Neural progenitor cell (in vitro differentiated cells): ENCODE measurements at regions not wholly inside any gene's neighbourhood (a gene's known extent, or its start where the extent isn't known, plus 50 kb on each side); places are given as distances from the start of the nearest gene placed in this dataset.

Experiments used
- DNase-seq: peaks from one replicate; pipeline ENCODE4 v3.0.0-alpha.2; 2016; ENCODE audit warnings: low spot score
- H2AFZ ChIP-seq: fragments of 200-600 bp; sonication (generic); replicated peaks from 2 replicates; pipeline ENCODE4 v1.6.1; 2016; ENCODE audit warnings: antibody characterized with exemption
- H3F3A ChIP-seq: fragments of 200-600 bp; sonication (generic); 2 replicates; pipeline ENCODE4 v1.6.1; 2016; ENCODE audit warnings: antibody characterized with exemption, low read depth
- H3K27ac ChIP-seq: fragments of 200-600 bp; sonication (generic); 2 replicates; pipeline ENCODE4 v1.5.1; 2016; ENCODE audit warnings: mild to moderate bottlenecking
- H3K27me3 ChIP-seq: fragments of 200-600 bp; sonication (generic); 2 replicates; pipeline ENCODE4 v1.6.1; 2016; ENCODE audit warnings: mild to moderate bottlenecking, moderate library complexity
- H3K36me3 ChIP-seq: fragments of 200-600 bp; sonication (generic); 2 replicates; pipeline ENCODE4 v1.5.1; 2016
- H3K4me1 ChIP-seq: fragments of 200-600 bp; sonication (generic); 2 replicates; pipeline ENCODE4 v1.6.1; 2016; ENCODE audit warnings: mixed run types
- H3K4me2 ChIP-seq: fragments of 200-600 bp; sonication (generic); 2 replicates; pipeline ENCODE4 v1.6.1; 2016
- H3K4me3 ChIP-seq: fragments of 200-600 bp; sonication (generic); 2 replicates; pipeline ENCODE4 v1.5.1; 2016
- H3K79me2 ChIP-seq: fragments of 200-600 bp; sonication (generic); 2 replicates; pipeline ENCODE4 v1.6.1; 2016; ENCODE audit warnings: low read depth
- H3K9ac ChIP-seq: fragments of 200-600 bp; sonication (generic); 2 replicates; pipeline ENCODE4 v1.6.1; 2016
- H3K9me3 ChIP-seq: fragments of 200-600 bp; sonication (generic); 2 replicates; pipeline ENCODE4 v1.5.1; 2016; ENCODE audit warnings: low read depth
- H4K20me1 ChIP-seq: fragments of 200-600 bp; sonication (generic); 2 replicates; pipeline ENCODE4 v1.6.1; 2016; ENCODE audit warnings: low read depth
- H3K27ac Mint-ChIP-seq: 3 replicates; pipeline ENCODE4 v1.8.0; 2021; ENCODE audit warnings: mixed read lengths
- H3K27me3 Mint-ChIP-seq: 2 replicates; pipeline ENCODE4 v1.8.0; 2022; ENCODE audit warnings: low read depth, mild to moderate bottlenecking, inconsistent platforms, moderate library complexity, mixed read lengths; ENCODE audit not compliant: insufficient read depth
- H3K36me3 Mint-ChIP-seq: 3 replicates; pipeline ENCODE4 v1.8.0; 2021; ENCODE audit warnings: mixed read lengths
- H3K4me1 Mint-ChIP-seq: 3 replicates; pipeline ENCODE4 v1.8.0; 2021; ENCODE audit warnings: mixed read lengths
- H3K4me3 Mint-ChIP-seq: 3 replicates; pipeline ENCODE4 v1.8.0; 2021; ENCODE audit warnings: mild to moderate bottlenecking, moderate library complexity, mixed read lengths
- H3K9me3 Mint-ChIP-seq: 3 replicates; pipeline ENCODE4 v1.8.0; 2020; ENCODE audit warnings: mixed read lengths
- EZH2 ChIP-seq: fragments of 200-600 bp; sonication (generic); IDR thresholded peaks from 2 replicates; pipeline ENCODE4 v1.6.1; 2017; ENCODE audit warnings: antibody characterized with exemption, mild to moderate bottlenecking, moderate library complexity
- EZH2phosphoT487 ChIP-seq: fragments of 200-600 bp; sonication (generic); IDR thresholded peaks from 2 replicates; pipeline ENCODE4 v1.6.1; 2017; ENCODE audit warnings: antibody characterized with exemption
- TF ChIP-seq, protein P1 (sequence below): fragments of 200-600 bp; sonication (generic); IDR thresholded peaks from 2 replicates; pipeline ENCODE4 v1.5.1; 2017; ENCODE audit warnings: antibody characterized with exemption, mild to moderate bottlenecking

DNA sequence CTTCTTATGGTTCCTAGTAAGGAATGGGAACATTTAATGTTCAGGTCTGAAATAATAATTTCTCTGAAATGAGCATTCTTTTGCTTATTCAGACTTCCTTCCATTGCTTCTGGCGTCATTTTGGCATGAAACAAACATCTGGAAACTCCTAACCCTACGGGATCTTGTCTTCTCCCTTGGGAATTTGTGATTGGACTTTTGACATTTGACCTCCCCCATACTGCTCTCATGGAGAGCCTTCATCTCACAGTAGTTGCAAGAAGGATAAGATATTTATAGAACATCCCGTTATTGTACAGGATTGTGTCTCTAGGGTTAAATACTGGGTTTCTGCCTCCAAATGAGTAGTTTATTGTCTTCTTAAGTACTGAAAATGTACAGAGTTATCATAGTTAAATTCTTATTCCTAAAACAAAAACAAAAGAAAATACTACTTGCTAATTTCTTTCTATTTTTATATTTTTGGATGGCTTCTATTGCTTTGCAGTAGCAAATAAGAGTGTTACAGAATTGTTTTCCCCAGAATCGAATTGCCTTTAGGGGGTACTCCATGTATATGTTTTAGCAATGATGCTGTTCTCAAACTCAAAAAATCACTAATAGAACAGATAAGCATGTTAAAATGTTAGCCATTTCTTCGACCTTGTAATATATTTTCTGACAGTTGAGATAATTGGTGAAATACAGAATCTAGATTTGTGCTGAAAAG is 366.8 kb downstream of the DLEU7 start:
- Histone ChIP-seq H3K27ac (no peak overlapping the region), H3K79me2 (no peaks in the 10 kb centered on the region), H4K20me1 (no peaks in the 10 kb centered on the region), H3K36me3 (no peaks in the 10 kb centered on the region), H3K9ac (no peak overlapping the region), H3K27me3 (no peaks in the 10 kb centered on the region), H3K4me2 (no peak overlapping the region), H3K9me3 (no peaks in the 10 kb centered on the region), H3F3A (no peaks in the 10 kb centered on the region), H2AFZ (no peak overlapping the region), H3K4me3 (no peak overlapping the region), H3K4me1 (no peaks in the 10 kb centered on the region)
- Mint-ChIP-seq H3K4me3 (no peak overlapping the region), H3K27me3 (no peaks in the 10 kb centered on the region), H3K4me1 (no peaks in the 10 kb centered on the region), H3K27ac (no peak overlapping the region), H3K9me3 (no peaks in the 10 kb centered on the region), H3K36me3 (no peaks in the 10 kb centered on the region)
- TF ChIP-seq, protein P1, sequence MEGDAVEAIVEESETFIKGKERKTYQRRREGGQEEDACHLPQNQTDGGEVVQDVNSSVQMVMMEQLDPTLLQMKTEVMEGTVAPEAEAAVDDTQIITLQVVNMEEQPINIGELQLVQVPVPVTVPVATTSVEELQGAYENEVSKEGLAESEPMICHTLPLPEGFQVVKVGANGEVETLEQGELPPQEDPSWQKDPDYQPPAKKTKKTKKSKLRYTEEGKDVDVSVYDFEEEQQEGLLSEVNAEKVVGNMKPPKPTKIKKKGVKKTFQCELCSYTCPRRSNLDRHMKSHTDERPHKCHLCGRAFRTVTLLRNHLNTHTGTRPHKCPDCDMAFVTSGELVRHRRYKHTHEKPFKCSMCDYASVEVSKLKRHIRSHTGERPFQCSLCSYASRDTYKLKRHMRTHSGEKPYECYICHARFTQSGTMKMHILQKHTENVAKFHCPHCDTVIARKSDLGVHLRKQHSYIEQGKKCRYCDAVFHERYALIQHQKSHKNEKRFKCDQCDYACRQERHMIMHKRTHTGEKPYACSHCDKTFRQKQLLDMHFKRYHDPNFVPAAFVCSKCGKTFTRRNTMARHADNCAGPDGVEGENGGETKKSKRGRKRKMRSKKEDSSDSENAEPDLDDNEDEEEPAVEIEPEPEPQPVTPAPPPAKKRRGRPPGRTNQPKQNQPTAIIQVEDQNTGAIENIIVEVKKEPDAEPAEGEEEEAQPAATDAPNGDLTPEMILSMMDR, result no peak
- TF ChIP-seq EZH2phosphoT487 (no peak), EZH2 (no peak)
- no peak for DNase-seq

DNA sequence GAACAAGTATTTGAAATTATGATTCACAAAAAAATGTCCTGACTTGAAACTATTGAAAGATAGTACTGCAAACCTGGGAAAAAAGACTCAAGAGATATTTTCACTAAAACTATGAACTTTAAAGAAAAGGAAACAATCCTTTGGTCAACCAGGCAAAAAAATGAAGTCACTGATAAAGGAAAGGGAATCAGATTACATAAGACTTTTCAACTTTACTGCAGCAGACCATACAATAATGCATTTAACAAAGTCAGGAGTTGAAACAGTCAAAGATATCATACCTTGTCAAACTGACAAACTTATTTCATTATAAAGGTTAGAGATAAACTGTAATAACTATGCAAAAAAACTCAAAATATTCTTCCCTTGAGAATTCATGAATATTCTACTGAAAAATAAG is 361.6 kb downstream of the DLEU7 start:
- no peak overlapping the region for H3K4me3 Mint-ChIP-seq
- H3K4me3 ChIP-seq, result no peak overlapping the region
- peaks cover 4% of the 10 kb centered on the region for H3K4me1 Mint-ChIP-seq
- no peak overlapping the region for H3K27ac ChIP-seq
- no peaks in the 10 kb centered on the region for H4K20me1 ChIP-seq
- H3K4me2 ChIP-seq, result no peak overlapping the region
- no peaks in the 10 kb centered on the region for H3K27me3 ChIP-seq
- H3K36me3 ChIP-seq, result no peaks in the 10 kb centered on the region
- no peaks in the 10 kb centered on the region for H3K4me1 ChIP-seq
- no peak for DNase-seq
- no peaks in the 10 kb centered on the region for H3K9me3 ChIP-seq
- no peak overlapping the region for H3K27ac Mint-ChIP-seq
- no peaks in the 10 kb centered on the region for H3K9me3 Mint-ChIP-seq
- H3K9ac ChIP-seq, result no peak overlapping the region
- no peaks in the 10 kb centered on the region for H3K79me2 ChIP-seq
- no peaks in the 10 kb centered on the region for H3K36me3 Mint-ChIP-seq
- H3K27me3 Mint-ChIP-seq, result no peaks in the 10 kb centered on the region
- TF ChIP-seq EZH2 (no peak), EZH2phosphoT487 (no peak)
- TF ChIP-seq, protein P1, result no peak
- no peak overlapping the region for H2AFZ ChIP-seq
- no peaks in the 10 kb centered on the region for H3F3A ChIP-seq

- H3K9me3 Mint-ChIP-seq, result no peaks in the 10 kb centered on the region
- no peak overlapping the region for H3K27ac Mint-ChIP-seq
- H3K4me3 Mint-ChIP-seq, result no peak overlapping the region
- Histone ChIP-seq H3F3A (no peaks in the 10 kb centered on the region), H3K36me3 (no peaks in the 10 kb centered on the region), H3K4me3 (no peak overlapping the region), H3K9me3 (no peaks in the 10 kb centered on the region), H2AFZ (no peak overlapping the region), H4K20me1 (no peaks in the 10 kb centered on the region), H3K9ac (no peak overlapping the region), H3K27me3 (no peaks in the 10 kb centered on the region), H3K27ac (no peak overlapping the region), H3K4me2 (no peak overlapping the region), H3K79me2 (no peaks in the 10 kb centered on the region), H3K4me1 (no peaks in the 10 kb centered on the region)
- TF ChIP-seq EZH2phosphoT487, result no peak
- TF ChIP-seq EZH2, result no peak
- TF ChIP-seq, protein P1, result no peak
- DNase-seq, result no peak
- no peaks in the 10 kb centered on the region for H3K27me3 Mint-ChIP-seq
- H3K36me3 Mint-ChIP-seq, result no peaks in the 10 kb centered on the region
- H3K4me1 Mint-ChIP-seq, result peaks cover 4% of the 10 kb centered on the region
Measured at GRCh38 chr13:50483416-50483815, 360.1 kb downstream of the DLEU7 start.
